Nephron (organoid): ENCODE measurements at regions not wholly inside any gene's neighbourhood (a gene's known extent, or its start where the extent isn't known, plus 50 kb on each side); places are given as distances from the start of the nearest gene placed in this dataset.

ENCODE experiments used
- H3K27ac Mint-ChIP-seq, 3 experiments: 2 replicates each; pipeline ENCODE4 v1.8.0; 2020; ENCODE audit warnings: mixed read lengths in 3 of 3, mild to moderate bottlenecking in 2 of 3, moderate library complexity in 1 of 3
- H3K27me3 Mint-ChIP-seq: 2 replicates; pipeline ENCODE4 v1.8.0; 2021; ENCODE audit warnings: low read depth, mild to moderate bottlenecking, moderate library complexity, mixed read lengths
- H3K36me3 Mint-ChIP-seq: 2 replicates; pipeline ENCODE4 v1.8.0; 2020; ENCODE audit warnings: low read depth, mixed read lengths
- H3K4me1 Mint-ChIP-seq: 2 replicates; pipeline ENCODE4 v1.8.0; 2020; ENCODE audit warnings: mixed read lengths
- H3K4me3 Mint-ChIP-seq, 3 experiments: 2 replicates each; pipeline ENCODE4 v1.8.0; 2020; ENCODE audit warnings: mild to moderate bottlenecking in 3 of 3, mixed read lengths in 3 of 3, moderate library complexity in 2 of 3
- H3K9me3 Mint-ChIP-seq: 2 replicates; pipeline ENCODE4 v1.8.0; 2020; ENCODE audit warnings: mixed read lengths
- TF ChIP-seq, protein P1 (sequence below), 3 experiments: fragments of 200-600 bp; sonication (generic); IDR thresholded peaks; one replicate each; pipeline ENCODE4 v1.5.0; 2021; ENCODE audit warnings: antibody characterized with exemption in 3 of 3; ENCODE audit not compliant: unreplicated experiment in 3 of 3

DNA sequence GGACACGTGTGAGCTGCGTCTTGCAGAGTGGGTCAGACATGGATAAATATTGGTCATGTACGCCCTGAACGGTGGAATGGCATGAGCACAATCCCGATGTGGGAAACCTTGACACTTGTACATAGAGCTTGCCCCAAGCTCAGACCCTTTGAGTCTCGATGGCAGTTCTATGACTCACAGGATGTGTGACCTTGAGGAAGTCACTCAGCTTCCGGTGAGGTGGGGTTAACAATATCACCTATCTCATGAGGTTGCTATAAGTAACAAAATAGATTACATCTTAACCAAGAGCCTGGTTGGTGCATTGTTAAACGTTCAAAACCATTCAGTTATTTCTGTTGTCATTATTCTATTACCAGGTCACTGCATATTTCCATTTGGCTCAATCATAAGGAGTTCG lies 109.1 kb upstream of the TBL1X start:
- no peak overlapping the region for H3K27ac Mint-ChIP-seq
- H3K4me1 Mint-ChIP-seq, result peaks cover 15% of the 10 kb centered on the region
- no peaks in the 10 kb centered on the region for H3K36me3 Mint-ChIP-seq
- TF ChIP-seq, protein P1, sequence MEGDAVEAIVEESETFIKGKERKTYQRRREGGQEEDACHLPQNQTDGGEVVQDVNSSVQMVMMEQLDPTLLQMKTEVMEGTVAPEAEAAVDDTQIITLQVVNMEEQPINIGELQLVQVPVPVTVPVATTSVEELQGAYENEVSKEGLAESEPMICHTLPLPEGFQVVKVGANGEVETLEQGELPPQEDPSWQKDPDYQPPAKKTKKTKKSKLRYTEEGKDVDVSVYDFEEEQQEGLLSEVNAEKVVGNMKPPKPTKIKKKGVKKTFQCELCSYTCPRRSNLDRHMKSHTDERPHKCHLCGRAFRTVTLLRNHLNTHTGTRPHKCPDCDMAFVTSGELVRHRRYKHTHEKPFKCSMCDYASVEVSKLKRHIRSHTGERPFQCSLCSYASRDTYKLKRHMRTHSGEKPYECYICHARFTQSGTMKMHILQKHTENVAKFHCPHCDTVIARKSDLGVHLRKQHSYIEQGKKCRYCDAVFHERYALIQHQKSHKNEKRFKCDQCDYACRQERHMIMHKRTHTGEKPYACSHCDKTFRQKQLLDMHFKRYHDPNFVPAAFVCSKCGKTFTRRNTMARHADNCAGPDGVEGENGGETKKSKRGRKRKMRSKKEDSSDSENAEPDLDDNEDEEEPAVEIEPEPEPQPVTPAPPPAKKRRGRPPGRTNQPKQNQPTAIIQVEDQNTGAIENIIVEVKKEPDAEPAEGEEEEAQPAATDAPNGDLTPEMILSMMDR (IDR thresholded peaks at IDR 0.05; ENCODE audit: unreplicated experiment in 3 of 3), result no peak
- peaks cover 15% of the 10 kb centered on the region for H3K9me3 Mint-ChIP-seq
- H3K4me3 Mint-ChIP-seq, result no peak overlapping the region
- peaks cover 3% of the 10 kb centered on the region for H3K27me3 Mint-ChIP-seq

DNA sequence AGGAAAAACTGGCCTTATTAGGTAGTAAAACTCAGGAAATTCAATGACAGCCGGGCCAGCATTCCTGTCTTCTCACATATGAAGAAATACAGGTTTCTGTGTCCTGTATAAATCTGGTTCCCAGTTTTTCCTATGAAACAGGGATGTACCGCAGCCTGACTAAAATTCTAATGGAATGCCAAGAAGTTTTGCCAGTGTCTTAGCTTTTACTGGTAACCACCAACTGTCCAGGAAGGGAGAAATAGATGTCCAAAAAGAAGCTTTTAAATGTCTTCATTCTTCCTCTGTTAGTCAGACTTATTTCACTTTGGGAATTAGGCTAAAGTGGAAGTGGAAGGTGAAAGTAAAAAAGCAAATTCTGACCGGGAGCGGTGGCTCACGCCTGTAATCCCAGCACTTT lies 108.0 kb upstream of the TBL1X start:
- peaks cover 3% of the 10 kb centered on the region for H3K27me3 Mint-ChIP-seq
- H3K4me3 Mint-ChIP-seq, result no peak overlapping the region
- H3K4me1 Mint-ChIP-seq, result peaks cover 14% of the 10 kb centered on the region
- TF ChIP-seq, protein P1 (IDR thresholded peaks at IDR 0.05; ENCODE audit: unreplicated experiment in 3 of 3), result no peak
- peaks cover 19% of the 10 kb centered on the region for H3K9me3 Mint-ChIP-seq
- no peaks in the 10 kb centered on the region for H3K36me3 Mint-ChIP-seq
- H3K27ac Mint-ChIP-seq, result no peak overlapping the region

DNA sequence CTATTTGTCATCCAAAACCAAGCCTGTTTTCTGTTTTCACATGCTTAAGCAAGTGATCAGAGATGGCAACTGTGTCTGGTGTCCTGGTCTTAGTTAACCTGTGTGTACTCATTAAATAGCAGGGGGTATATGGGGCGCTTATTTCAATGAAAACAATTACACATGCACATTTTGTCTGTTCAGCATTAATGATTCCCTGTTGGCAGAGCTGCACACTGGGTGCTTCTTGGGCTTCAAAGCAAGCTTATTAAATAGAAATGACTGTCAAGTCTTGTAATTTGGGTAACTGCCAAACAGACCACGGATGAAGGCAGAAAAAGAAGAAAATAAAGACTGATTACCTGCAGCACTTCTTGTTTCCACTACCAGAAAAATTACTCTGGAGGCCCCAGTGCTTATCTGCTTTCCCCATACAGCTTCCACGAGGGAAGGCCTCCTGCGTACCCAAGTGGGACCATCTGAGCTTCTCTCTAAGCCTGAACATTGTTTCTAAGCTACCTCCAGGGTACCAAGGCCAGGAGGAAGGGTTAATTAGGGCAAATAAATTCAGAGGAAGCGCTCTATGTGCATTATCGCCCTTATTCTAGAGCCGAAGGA lies 107.2 kb upstream of the TBL1X start:
- Mint-ChIP-seq H3K36me3 (no peaks in the 10 kb centered on the region), H3K4me3 (no peak overlapping the region), H3K9me3 (peaks cover 21% of the 10 kb centered on the region), H3K4me1 (peaks cover 6% of the 10 kb centered on the region), H3K27ac (no peak overlapping the region), H3K27me3 (peaks cover 6% of the 10 kb centered on the region)
- TF ChIP-seq, protein P1 (IDR thresholded peaks at IDR 0.05; ENCODE audit: unreplicated experiment in 3 of 3), result no peak

DNA sequence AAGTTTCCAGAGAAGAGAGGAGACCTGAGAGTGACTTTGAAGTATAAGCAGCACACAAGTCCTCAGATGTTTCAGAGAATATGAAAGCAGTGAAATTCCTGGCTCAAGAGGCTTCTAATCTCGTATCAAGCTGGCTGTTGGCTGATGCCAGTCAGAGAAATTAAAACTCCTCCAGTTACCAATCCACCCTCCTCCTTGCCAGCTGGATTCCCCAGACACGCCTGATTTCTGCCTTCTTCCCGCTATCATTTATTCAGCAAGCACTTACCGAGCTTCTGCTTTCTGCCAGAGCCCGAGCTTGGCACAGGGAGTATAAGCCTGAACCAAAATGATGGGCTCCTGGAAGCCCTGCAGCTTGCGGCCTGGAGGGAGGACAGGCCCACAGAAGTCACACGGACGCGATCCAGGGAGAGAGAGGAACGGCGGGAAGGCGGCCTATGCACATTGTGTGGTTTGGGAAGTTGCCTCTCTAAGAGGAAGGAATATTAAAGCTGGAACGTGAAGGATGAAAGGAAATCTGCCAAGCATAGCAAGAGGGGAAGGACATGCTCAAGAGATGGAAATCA lies 102.4 kb upstream of the TBL1X start:
- H3K36me3 Mint-ChIP-seq, result no peaks in the 10 kb centered on the region
- peaks cover 14% of the 10 kb centered on the region for H3K9me3 Mint-ChIP-seq

DNA sequence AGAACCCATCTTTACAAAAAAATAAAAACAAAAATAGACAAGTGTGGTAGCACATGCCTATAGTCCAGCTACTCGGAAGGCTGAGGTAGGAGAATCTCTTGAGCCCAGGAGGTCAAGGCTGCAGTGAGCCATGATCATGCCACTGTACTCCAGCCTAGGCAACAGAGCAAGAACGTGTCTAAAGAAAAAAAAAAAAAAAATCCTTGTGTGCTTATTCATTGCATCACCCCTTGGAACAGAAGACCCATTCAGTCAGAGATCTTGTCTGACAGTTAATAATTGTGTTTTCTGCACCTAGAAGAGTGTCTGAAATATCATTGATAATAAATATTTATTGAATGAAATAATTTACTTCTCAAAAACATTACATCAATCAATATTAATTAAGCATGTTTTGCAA lies 97.4 kb upstream of the TBL1X start:
- H3K4me3 Mint-ChIP-seq, result no peak overlapping the region
- peaks cover 6% of the 10 kb centered on the region for H3K27me3 Mint-ChIP-seq
- H3K27ac Mint-ChIP-seq, result no peak overlapping the region
- TF ChIP-seq, protein P1 (IDR thresholded peaks at IDR 0.05; ENCODE audit: unreplicated experiment in 3 of 3), result no peak
- H3K36me3 Mint-ChIP-seq, result no peaks in the 10 kb centered on the region
- H3K4me1 Mint-ChIP-seq, result no peaks in the 10 kb centered on the region
- H3K9me3 Mint-ChIP-seq, result peaks cover 12% of the 10 kb centered on the region

More for the DNA sequence above, 102.4 kb upstream of the TBL1X start:
- Mint-ChIP-seq H3K27ac (no peak overlapping the region), H3K27me3 (peaks cover 7% of the 10 kb centered on the region), H3K4me1 (no peaks in the 10 kb centered on the region), H3K4me3 (no peak overlapping the region)
- TF ChIP-seq, protein P1 (IDR thresholded peaks at IDR 0.05; ENCODE audit: unreplicated experiment in 3 of 3), result no peak

DNA sequence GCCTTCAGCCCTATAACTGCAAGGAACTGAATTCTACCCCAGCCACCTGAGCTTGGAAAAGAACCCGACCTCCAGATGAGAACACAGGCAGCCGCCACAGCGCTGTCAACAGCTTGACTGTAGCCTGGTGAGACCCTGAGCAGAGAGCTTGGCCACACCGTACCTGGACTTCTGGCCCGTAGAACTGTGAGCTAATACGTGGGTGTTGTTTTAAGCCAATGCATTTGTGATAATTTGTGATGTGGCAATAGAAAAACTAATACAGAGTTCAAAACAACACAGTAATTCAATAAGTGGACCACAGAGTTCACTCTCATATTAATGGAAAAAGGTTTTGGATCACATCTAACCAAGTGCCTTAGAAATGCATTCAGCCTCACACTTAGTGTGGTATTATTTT lies 96.6 kb upstream of the TBL1X start:
- no peaks in the 10 kb centered on the region for H3K36me3 Mint-ChIP-seq
- no peak overlapping the region for H3K27ac Mint-ChIP-seq
- peaks cover 3% of the 10 kb centered on the region for H3K27me3 Mint-ChIP-seq
- no peak overlapping the region for H3K4me3 Mint-ChIP-seq
- H3K9me3 Mint-ChIP-seq, result peaks cover 9% of the 10 kb centered on the region
- H3K4me1 Mint-ChIP-seq, result no peaks in the 10 kb centered on the region
- TF ChIP-seq, protein P1 (IDR thresholded peaks at IDR 0.05; ENCODE audit: unreplicated experiment in 3 of 3), result no peak
